VCaP (cell line): ENCODE measurements at regions not wholly inside any gene's neighbourhood (a gene's known extent, or its start where the extent isn't known, plus 50 kb on each side); places are given as distances from the start of the nearest gene placed in this dataset.

ENCODE experiments used
- H3K27ac ChIP-seq: fragments of 450-650 bp; 2 replicates; pipeline ENCODE4 v1.5.1; 2017
- TF ChIP-seq, protein P1 (sequence below): fragments of 450-650 bp; conservative IDR thresholded peaks from 2 replicates; pipeline ENCODE4 v1.5.1; 2017; ENCODE audit warnings: mild to moderate bottlenecking, moderate library complexity

DNA sequence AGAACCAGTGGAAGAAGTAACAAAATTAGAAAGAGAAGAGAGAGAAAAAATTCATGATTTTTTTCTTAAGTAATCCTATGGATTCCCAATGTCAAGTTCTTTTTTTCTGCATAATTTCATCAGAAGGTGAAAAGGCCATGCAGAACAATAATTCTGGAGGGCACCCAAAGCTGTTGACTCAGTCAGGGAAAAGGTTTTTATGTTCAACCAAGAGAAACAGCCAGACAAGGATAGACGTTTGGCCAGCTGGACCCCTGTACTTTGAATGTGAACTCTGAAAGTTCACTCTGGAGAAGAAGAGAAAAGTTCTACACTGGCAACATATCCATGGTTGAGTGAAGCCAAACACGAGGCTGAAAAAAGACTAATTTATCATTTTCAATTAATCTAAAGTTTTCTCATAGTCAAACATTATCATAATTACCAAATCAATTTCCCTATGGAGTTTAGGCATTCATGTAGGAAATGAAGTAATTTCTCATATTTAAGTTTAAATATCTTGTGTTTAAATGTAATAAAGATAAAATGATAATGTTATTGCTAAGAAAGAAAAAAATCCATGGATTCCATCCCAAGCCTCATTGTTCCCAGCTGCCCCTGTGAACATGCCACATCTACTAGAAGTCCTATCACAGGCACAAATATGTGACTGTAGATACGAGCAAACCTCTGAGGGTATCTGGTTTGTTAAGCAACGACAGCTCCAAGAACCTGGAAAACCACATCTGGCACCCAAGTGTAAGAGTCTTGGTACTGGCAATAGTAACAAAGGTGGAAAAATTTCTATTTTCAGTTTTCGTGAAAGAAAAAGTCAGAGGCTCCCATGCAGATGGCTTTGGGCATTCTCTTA lies 742.7 kb upstream of the ACVR2A start:
- TF ChIP-seq, protein P1, sequence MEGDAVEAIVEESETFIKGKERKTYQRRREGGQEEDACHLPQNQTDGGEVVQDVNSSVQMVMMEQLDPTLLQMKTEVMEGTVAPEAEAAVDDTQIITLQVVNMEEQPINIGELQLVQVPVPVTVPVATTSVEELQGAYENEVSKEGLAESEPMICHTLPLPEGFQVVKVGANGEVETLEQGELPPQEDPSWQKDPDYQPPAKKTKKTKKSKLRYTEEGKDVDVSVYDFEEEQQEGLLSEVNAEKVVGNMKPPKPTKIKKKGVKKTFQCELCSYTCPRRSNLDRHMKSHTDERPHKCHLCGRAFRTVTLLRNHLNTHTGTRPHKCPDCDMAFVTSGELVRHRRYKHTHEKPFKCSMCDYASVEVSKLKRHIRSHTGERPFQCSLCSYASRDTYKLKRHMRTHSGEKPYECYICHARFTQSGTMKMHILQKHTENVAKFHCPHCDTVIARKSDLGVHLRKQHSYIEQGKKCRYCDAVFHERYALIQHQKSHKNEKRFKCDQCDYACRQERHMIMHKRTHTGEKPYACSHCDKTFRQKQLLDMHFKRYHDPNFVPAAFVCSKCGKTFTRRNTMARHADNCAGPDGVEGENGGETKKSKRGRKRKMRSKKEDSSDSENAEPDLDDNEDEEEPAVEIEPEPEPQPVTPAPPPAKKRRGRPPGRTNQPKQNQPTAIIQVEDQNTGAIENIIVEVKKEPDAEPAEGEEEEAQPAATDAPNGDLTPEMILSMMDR: no peak
- no peak overlapping the region for H3K27ac ChIP-seq

DNA sequence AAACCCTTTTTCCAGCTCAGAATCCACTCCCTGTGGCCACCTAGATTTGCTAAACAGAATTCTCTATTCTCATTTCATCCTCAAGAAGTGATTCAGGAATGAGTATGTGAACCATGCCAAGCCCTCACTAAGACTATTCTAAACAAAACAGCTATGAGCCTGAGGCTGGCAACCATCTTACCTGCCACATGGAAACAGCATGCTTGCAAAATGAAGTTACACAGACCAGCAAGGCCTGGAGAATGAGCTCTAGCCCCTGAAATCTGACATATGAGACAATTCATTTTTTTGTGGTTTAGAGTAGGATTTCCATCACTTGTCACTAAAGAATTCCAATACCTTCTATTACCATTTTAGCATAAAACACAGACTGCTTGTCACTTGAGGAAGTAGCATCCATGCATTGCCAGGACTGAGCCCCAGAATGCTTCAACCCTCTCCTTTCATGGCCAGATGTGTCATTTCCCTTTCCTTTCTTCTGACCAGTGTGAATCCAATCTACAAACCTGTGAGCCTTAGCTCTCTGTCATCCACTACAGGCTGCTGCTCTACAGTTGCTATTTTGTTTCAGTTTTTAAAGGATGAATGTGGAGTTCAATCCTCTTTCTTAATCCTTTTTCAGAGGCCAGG lies 744.3 kb upstream of the ACVR2A start:
- H3K27ac ChIP-seq: no peak overlapping the region
- TF ChIP-seq, protein P1: no peak

DNA sequence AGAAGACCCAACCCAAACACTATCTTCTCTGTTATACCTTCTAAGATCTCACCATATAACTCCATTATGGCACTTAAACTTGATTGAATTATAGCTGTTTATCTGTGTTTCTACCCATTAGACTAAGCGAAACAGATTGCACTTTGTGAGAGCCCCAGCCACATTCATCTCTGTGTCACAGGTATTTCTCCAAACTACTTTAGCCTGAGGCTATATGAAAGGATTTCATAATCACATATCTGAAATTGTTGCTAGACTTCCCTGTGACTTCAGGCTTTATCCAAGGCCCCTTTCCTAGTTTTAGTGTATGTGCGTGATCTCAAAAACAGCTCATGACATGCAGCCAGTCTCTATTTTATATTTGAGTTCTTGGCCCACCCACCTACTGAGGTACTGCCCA lies 745.0 kb upstream of the ACVR2A start:
- no peak overlapping the region for H3K27ac ChIP-seq
- TF ChIP-seq, protein P1: no peak

DNA sequence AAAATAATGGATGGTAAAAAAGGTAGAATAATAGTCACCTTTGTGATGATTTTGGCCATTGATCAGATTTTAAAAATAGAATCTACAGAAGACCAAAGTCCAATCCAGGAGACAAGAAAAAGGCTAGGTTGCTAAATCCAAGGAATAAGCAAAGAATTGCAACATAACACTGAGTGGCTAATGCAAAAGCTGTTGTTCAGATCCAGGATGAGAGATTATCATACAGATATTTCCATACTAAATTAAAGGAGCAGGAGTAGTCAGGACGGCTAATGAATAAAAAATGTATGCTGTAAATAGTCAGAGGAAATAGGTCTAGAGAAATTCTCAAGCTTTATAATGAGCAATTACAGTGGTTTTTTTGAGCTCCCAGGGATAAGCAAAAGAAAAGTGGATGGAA lies 745.9 kb upstream of the ACVR2A start:
- TF ChIP-seq, protein P1: no peak
- no peak overlapping the region for H3K27ac ChIP-seq

DNA sequence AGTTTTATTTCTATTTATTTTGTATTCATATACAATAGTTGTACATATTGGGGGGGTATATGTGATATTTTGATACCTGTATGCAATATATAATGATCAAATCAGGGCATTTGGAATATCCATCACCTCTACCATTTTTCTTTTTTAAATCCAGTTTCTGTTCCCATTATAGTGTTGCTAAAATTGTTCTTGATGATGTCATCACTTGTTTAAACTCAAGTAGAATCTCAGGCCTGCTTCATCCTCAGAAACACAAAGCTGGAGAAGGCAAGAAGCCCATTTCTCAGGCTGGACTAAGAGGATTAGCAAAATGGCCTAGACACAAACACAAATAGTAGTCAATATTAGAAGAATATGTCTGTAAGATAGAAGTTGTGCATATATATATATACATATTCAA lies 747.1 kb upstream of the ACVR2A start:
- H3K27ac ChIP-seq: no peak overlapping the region
- TF ChIP-seq, protein P1: no peak

DNA sequence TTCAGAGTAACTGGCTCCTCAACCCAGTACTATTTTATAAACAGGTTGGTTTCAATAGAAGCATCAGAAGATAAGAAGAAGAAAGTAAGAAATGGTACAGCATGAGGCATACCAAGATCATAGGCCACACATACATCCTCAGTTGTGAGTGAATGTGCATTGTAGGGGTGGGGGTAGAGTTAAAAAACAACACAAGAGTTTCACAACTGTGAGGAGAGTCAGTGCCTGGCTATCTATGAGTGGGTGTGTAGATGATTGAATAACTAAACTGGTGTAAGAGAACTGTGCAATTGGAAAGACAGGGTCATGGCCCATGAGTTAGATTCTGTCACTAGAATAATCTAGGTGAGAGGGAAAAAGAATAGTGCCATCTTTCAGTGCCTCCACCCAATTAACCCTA lies 748.2 kb upstream of the ACVR2A start:
- TF ChIP-seq, protein P1: no peak
- H3K27ac ChIP-seq: no peak overlapping the region

DNA sequence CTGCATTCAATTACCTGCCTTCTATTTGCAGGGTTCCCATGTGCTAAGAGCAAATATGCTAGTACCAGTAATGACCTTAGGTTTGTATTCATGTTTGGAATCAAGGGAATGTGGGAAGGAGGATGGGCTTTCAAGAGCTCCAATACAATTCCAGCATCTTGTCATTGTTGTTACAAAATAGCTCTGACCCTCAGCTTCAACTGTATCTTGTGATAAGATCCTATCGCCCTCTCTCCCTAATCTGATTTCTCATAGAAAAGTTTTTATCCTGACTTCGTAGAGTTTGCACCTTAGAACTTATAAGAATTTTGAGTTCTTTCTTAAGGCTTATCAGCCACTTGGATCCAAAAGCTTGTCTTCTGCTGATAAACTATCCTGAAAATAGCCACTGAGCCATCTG lies 749.5 kb upstream of the ACVR2A start:
- no peak overlapping the region for H3K27ac ChIP-seq
- TF ChIP-seq, protein P1: no peak
